Endothelial cell (in vitro differentiated cells): ENCODE measurements at regions not wholly inside any gene's neighbourhood (a gene's known extent, or its start where the extent isn't known, plus 50 kb on each side); places are given as distances from the start of the nearest gene placed in this dataset.

Source experiments
- DNase-seq: peaks from one replicate; pipeline ENCODE4 v3.0.0; 2021; ENCODE audit warnings: low spot score
- H3K27ac Mint-ChIP-seq: one replicate; pipeline ENCODE4 v1.8.0; 2021; ENCODE audit warnings: mixed read lengths, inconsistent platforms; ENCODE audit not compliant: unreplicated experiment
- H3K27me3 Mint-ChIP-seq: one replicate; pipeline ENCODE4 v1.8.0; 2021; ENCODE audit warnings: mild to moderate bottlenecking, moderate library complexity, mixed read lengths, inconsistent platforms; ENCODE audit not compliant: unreplicated experiment
- H3K36me3 Mint-ChIP-seq: one replicate; pipeline ENCODE4 v1.8.0; 2021; ENCODE audit warnings: mild to moderate bottlenecking, low read depth, mixed read lengths, inconsistent platforms; ENCODE audit not compliant: unreplicated experiment
- H3K4me1 Mint-ChIP-seq: one replicate; pipeline ENCODE4 v1.8.0; 2021; ENCODE audit warnings: mild to moderate bottlenecking, mixed read lengths, inconsistent platforms; ENCODE audit not compliant: unreplicated experiment
- H3K4me3 Mint-ChIP-seq: one replicate; pipeline ENCODE4 v1.8.0; 2021; ENCODE audit warnings: mild to moderate bottlenecking, mixed read lengths, inconsistent platforms; ENCODE audit not compliant: unreplicated experiment
- H3K9me3 Mint-ChIP-seq: one replicate; pipeline ENCODE4 v1.8.0; 2021; ENCODE audit warnings: mixed read lengths, inconsistent platforms; ENCODE audit not compliant: unreplicated experiment
- CTCF ChIP-seq: fragments of 200-600 bp; sonication (generic); IDR thresholded peaks from one replicate; pipeline ENCODE4 v1.5.0; 2021; ENCODE audit warnings: antibody characterized with exemption; ENCODE audit not compliant: unreplicated experiment

GRCh38 chr20:19819149-19819548 lies 61.1 kb downstream of the RIN2 start:
- Mint-ChIP-seq H3K36me3 (peaks cover 15% of the 10 kb centered on the region), H3K27me3 (no peaks in the 10 kb centered on the region), H3K4me3 (no peak overlapping the region), H3K9me3 (no peaks in the 10 kb centered on the region), H3K27ac (no peak overlapping the region), H3K4me1 (peaks cover 23% of the 10 kb centered on the region)
- no peak for DNase-seq
- TF ChIP-seq CTCF, result no peak

GRCh38 chr20:19820555-19821211 lies 62.6 kb downstream of the RIN2 start:
- Mint-ChIP-seq H3K36me3 (peaks cover 24% of the 10 kb centered on the region), H3K4me3 (no peak overlapping the region), H3K9me3 (no peaks in the 10 kb centered on the region), H3K27me3 (peaks cover 2% of the 10 kb centered on the region), H3K27ac (no peak overlapping the region), H3K4me1 (peaks cover 23% of the 10 kb centered on the region)
- no peak for DNase-seq
- no peak for TF ChIP-seq CTCF

- Mint-ChIP-seq H3K4me1 (peaks cover 20% of the 10 kb centered on the region), H3K9me3 (no peaks in the 10 kb centered on the region)
These were observed 63.5 kb downstream of the RIN2 start for GRCh38 chr20:19821606-19822005.

GRCh38 chr20:19823216-19823615 lies 65.2 kb downstream of the RIN2 start:
- no peak overlapping the region for H3K4me3 Mint-ChIP-seq
- peaks cover 26% of the 10 kb centered on the region for H3K4me1 Mint-ChIP-seq
- no peak for DNase-seq
- peaks cover 3% of the 10 kb centered on the region for H3K27me3 Mint-ChIP-seq
- no peak overlapping the region for H3K27ac Mint-ChIP-seq
- TF ChIP-seq CTCF, result no peak
- H3K9me3 Mint-ChIP-seq, result no peaks in the 10 kb centered on the region
- H3K36me3 Mint-ChIP-seq, result peaks cover 24% of the 10 kb centered on the region

More at GRCh38 chr20:19821606-19822005, 63.5 kb downstream of the RIN2 start:
- no peak overlapping the region for H3K27ac Mint-ChIP-seq
- peaks cover 24% of the 10 kb centered on the region for H3K36me3 Mint-ChIP-seq
- no peak overlapping the region for H3K4me3 Mint-ChIP-seq
- peaks cover 2% of the 10 kb centered on the region for H3K27me3 Mint-ChIP-seq
- no peak for TF ChIP-seq CTCF
- no peak for DNase-seq

GRCh38 chr20:19823971-19824370 lies 65.9 kb downstream of the RIN2 start:
- Mint-ChIP-seq H3K36me3 (peaks cover 21% of the 10 kb centered on the region), H3K9me3 (no peaks in the 10 kb centered on the region), H3K27ac (no peak overlapping the region), H3K4me3 (no peak overlapping the region), H3K27me3 (peaks cover 3% of the 10 kb centered on the region), H3K4me1 (peaks cover 29% of the 10 kb centered on the region)
- TF ChIP-seq CTCF, result no peak
- DNase-seq, result no peak
